ENCODE measurements at regions not wholly inside any gene's neighbourhood (a gene's known extent, or its start where the extent isn't known, plus 50 kb on each side); places are given as distances from the start of the nearest gene placed in this dataset.
"Not testable (repeated sequence)": the region's sequence is repeated elsewhere in the genome, so short reads cannot be mapped to it uniquely, and the experiment has no call there.

DNA sequence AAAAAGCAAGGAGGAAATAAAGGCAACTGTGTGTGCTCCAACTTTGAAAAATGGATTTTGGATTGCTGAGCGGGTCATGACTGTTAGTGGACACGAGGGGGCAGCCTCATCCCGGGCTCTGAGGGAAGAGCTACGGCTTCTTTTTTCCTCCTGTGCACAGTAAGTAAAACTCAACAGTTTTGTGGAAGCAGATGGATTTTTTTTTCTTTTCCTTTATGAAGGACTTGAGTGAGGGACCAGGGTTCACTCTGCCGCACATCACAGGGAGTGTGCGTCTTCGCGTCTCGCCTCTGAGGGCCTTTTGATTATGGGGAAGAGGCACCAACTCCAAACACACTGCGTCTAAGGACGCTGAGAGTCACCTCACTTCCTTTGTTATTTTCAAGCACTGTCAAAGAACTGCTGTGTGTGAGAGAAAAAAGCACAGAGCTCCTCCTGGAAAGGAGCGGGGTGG is 80.3 kb upstream of the GOT2 start:
- intact Hi-C loops (cut with DNase I), result no loop called here
- peak; percentile 26 to 83 (median 60) for DNase-seq

- DNase-seq, result no peak
- intact Hi-C loops (cut with DNase I), result no loop called here
Measured at GRCh38 chr16:58809213-58809612, 75.1 kb upstream of the GOT2 start.

DNA sequence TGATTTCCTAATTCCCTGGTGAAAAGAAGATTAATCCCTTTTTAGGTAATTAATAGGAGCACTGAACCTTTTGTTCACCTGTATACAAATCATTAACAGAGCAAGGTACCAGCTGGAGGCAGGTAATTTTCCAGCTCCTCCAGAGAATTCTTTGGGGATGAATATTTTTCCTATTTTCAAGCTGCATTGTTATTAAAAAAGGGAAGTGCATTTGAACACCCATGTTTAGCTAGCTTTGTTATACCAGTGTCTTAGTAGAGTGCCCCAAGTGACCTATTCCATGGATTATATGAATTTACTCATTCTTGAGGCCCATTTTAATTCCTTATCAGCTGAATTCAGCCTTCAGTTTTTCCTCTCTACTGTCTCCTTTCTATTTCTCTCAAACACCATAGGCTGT is 73.2 kb upstream of the GOT2 start:
- no peak for DNase-seq
- intact Hi-C loops (cut with DNase I), result no loop called here

DNA sequence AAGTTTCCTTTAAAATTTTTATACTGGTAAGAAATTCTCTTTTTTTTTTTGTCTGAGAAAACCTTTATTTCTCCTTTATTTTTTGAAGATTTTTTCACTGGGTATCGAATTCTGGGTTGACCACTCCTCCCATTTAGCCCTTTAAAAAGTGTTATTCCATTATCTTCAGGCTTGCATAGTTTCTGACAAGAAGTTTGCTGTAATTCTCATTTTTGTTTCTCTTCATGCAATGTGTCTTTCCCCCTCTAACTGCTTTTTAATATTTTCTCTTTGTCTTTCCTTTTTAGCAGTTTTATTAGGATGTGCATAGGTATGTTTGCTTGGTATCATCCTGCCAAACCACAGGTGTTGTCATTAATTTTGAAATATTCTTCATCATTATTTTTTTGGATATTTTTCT is 67.7 kb upstream of the GOT2 start:
- no peak for DNase-seq
- intact Hi-C loops (cut with DNase I), result no loop called here

DNA sequence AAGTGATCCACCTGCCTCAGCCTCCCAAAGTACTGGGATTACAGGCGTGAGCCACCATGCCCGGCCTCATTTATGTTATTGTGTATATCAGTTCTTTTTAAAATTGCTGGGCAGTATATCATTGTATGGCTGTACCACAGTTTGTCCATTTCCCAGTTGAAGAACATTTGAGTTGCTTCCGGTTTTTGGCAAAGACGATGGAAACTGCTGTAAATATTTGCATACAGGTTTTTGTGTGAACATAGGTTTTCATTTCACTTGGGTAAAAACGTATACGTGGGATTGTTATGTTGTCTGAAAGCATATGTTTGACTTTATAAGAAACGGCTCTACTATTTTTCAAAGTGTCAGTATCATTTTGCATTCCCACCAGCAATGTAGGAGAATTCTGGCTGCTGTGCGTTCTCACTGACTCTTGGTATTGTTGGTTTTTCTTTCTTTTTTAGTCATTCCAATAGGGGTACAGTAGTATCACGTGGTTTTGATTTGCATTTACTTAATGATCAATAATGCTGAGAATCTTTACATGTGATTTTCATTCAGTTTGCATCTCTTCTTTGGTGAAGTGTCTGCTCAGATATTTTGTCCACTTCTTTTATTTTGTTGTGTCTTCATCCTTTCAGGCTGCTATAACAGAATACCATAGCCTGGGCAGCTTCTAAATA is 63.2 kb upstream of the GOT2 start:
- DNase-seq, result no peak
- intact Hi-C loops (cut with DNase I), result no loop called here

- DNase-seq, result no peak
- intact Hi-C loops (cut with DNase I), result no loop called here
Measured at GRCh38 chr16:58793366-58793765, 59.2 kb upstream of the GOT2 start.

- intact Hi-C loops (cut with DNase I), result no loop called here
- no peak for DNase-seq
Measured at GRCh38 chr16:58792188-58792587, 58.1 kb upstream of the GOT2 start.

GRCh38 chr16:58790816-58791557 is 56.9 kb upstream of the GOT2 start:
- DNase-seq; intact Hi-C loops (cut with DNase I): not testable (repeated sequence)

- intact Hi-C loops (cut with DNase I), result no loop called here
- no peak for DNase-seq
Measured at GRCh38 chr16:58789351-58789750, 55.2 kb upstream of the GOT2 start.

Data from head of caudate nucleus (tissue), 42 donors.